IMR-90 (cell line): ENCODE measurements at regions not wholly inside any gene's neighbourhood (a gene's known extent, or its start where the extent isn't known, plus 50 kb on each side); places are given as distances from the start of the nearest gene placed in this dataset.

ENCODE experiments used
- ATAC-seq: fragments of 200-7000 bp; cut with Tn5 transposase; 2 replicates; pipeline ENCODE4 v1.9.1; 2020; ENCODE audit warnings: low read depth, mild to moderate bottlenecking, moderate library complexity
- BruUV-seq: library from RNA; stranded (reverse); fragments of 400-500 nt; replicated peaks from 2 replicates; lab custom pipeline; 2021; lab: Mats Ljungman, UMichigan
- CTCF ChIA-PET: fragments of 300-600 bp; formaldehyde crosslinking; extraction: SDS; loops from one replicate; lab custom pipeline; 2021; ENCODE audit warnings: antibody characterized with exemption; lab: Yijun Ruan, JAX
- POLR2A ChIA-PET: fragments of 300-600 bp; sonication (Branson Sonifier 250); formaldehyde crosslinking; loops from one replicate; lab custom pipeline; 2022; ENCODE audit warnings: antibody characterized with exemption; ENCODE audit not compliant: unreplicated experiment; lab: Charles Lee
- DNase-seq: peaks from one replicate; pipeline ENCODE4 v3.0.0; 2013
- H2AFZ ChIP-seq: replicated peaks from 2 replicates; pipeline ENCODE3; 2013; ENCODE audit warnings: low read length, mild to moderate bottlenecking; ENCODE audit not compliant: poor library complexity
- H2AK5ac ChIP-seq: 2 replicates; pipeline ENCODE4 v1.6.1; 2013; ENCODE audit warnings: low read depth, low read length, inconsistent platforms
- H2AK9ac ChIP-seq: replicated peaks from 2 replicates; pipeline ENCODE3; 2013; ENCODE audit warnings: mild to moderate bottlenecking, low read depth, low read length, moderate library complexity; ENCODE audit not compliant: poor library complexity
- H2BK120ac ChIP-seq: 2 replicates; pipeline ENCODE4 v1.6.1; 2013; ENCODE audit warnings: low read depth, low read length, inconsistent platforms
- H2BK15ac ChIP-seq: 3 replicates; pipeline ENCODE4 v1.6.1; 2013; ENCODE audit warnings: low read depth, low read length, inconsistent platforms
- H2BK20ac ChIP-seq: 2 replicates; pipeline ENCODE4 v1.6.1; 2013; ENCODE audit warnings: low read depth, mild to moderate bottlenecking, inconsistent platforms, low read length, moderate library complexity
- H2BK5ac ChIP-seq: 2 replicates; pipeline ENCODE4 v1.6.1; 2013; ENCODE audit warnings: mild to moderate bottlenecking, low read depth, low read length, inconsistent platforms; ENCODE audit not compliant: poor library complexity, severe bottlenecking
- H3K14ac ChIP-seq: replicated peaks from 2 replicates; pipeline ENCODE4 v1.6.1; 2013; ENCODE audit warnings: low read depth, low read length, inconsistent platforms
- H3K18ac ChIP-seq: 2 replicates; pipeline ENCODE4 v1.6.1; 2013; ENCODE audit warnings: low read depth, low read length, control low read depth
- H3K23ac ChIP-seq: 2 replicates; pipeline ENCODE4 v1.6.1; 2013; ENCODE audit warnings: low read depth, low read length, inconsistent platforms
- H3K27ac ChIP-seq: 2 replicates; pipeline ENCODE4 v1.5.1; 2013; ENCODE audit warnings: mild to moderate bottlenecking, control low read depth, low read length; ENCODE audit not compliant: insufficient read depth
- H3K27me3 ChIP-seq: 2 replicates; pipeline ENCODE4 v1.6.1; 2013; ENCODE audit warnings: low read length; ENCODE audit not compliant: control insufficient read depth, insufficient read depth
- H3K36me3 ChIP-seq: 2 replicates; pipeline ENCODE4 v1.6.1; 2013; ENCODE audit warnings: low read length, mixed read lengths; ENCODE audit not compliant: control insufficient read depth, insufficient read depth
- H3K4ac ChIP-seq: 2 replicates; pipeline ENCODE4 v1.6.1; 2013; ENCODE audit warnings: low read depth, low read length, inconsistent platforms
- H3K4me1 ChIP-seq: 2 replicates; pipeline ENCODE4 v1.6.1; 2013; ENCODE audit warnings: low read length, mixed read lengths; ENCODE audit not compliant: control insufficient read depth, insufficient read depth
- H3K4me2 ChIP-seq: 2 replicates; pipeline ENCODE4 v1.6.1; 2013; ENCODE audit warnings: low read depth, mild to moderate bottlenecking, control low read depth, low read length, moderate library complexity
- H3K4me3 ChIP-seq: 2 replicates; pipeline ENCODE4 v1.5.1; 2013; ENCODE audit warnings: low read depth, mild to moderate bottlenecking, control low read depth, low read length, moderate library complexity; ENCODE audit not compliant: insufficient read depth
- H3K56ac ChIP-seq: 2 replicates; pipeline ENCODE4 v1.6.1; 2013; ENCODE audit warnings: low read length, inconsistent platforms; ENCODE audit not compliant: insufficient read depth; ENCODE audit errors: extremely low read depth
- H3K79me1 ChIP-seq, 2 experiments: 2 replicates each; pipeline ENCODE4 v1.6.1; 2013; ENCODE audit warnings: low read length in 2 of 2, inconsistent platforms in 1 of 2, low read depth in 1 of 2
- H3K9ac ChIP-seq: 2 replicates; pipeline ENCODE4 v1.6.1; 2013; ENCODE audit warnings: low read depth, low read length, control low read depth
- H3K9me1 ChIP-seq: 2 replicates; pipeline ENCODE4 v1.6.1; 2013; ENCODE audit warnings: low read length, inconsistent platforms; ENCODE audit not compliant: insufficient read depth
- H3K9me3 ChIP-seq: 2 replicates; pipeline ENCODE4 v1.6.1; 2013; ENCODE audit warnings: low read length; ENCODE audit not compliant: control insufficient read depth, insufficient read depth
- H4K20me1 ChIP-seq: 2 replicates; pipeline ENCODE4 v1.6.1; 2013; ENCODE audit warnings: low read length, inconsistent platforms; ENCODE audit not compliant: insufficient read depth
- H4K5ac ChIP-seq: 2 replicates; pipeline ENCODE4 v1.6.1; 2013; ENCODE audit warnings: mild to moderate bottlenecking, low read depth, low read length, control low read depth
- H4K8ac ChIP-seq, 2 experiments: 2 replicates each; pipeline ENCODE4 v1.6.1; 2013; ENCODE audit warnings: low read depth in 2 of 2, low read length in 2 of 2, control low read depth in 1 of 2, inconsistent platforms in 1 of 2
- H4K91ac ChIP-seq: 2 replicates; pipeline ENCODE4 v1.6.1; 2013; ENCODE audit warnings: low read depth, low read length, inconsistent platforms; ENCODE audit not compliant: insufficient read depth
- CHD1 ChIP-seq: IDR thresholded peaks from 2 replicates; pipeline ENCODE4 v1.6.1; 2012; ENCODE audit warnings: low read depth, low read length, improper control_type of control experiment
- MAFK ChIP-seq: IDR thresholded peaks from 2 replicates; pipeline ENCODE4 v1.6.1; 2012; ENCODE audit warnings: low read depth, low read length, improper control_type of control experiment
- MXI1 ChIP-seq: IDR thresholded peaks from 2 replicates; pipeline ENCODE4 v1.6.1; 2012; ENCODE audit warnings: low read depth, mild to moderate bottlenecking, low read length, moderate library complexity, borderline replicate concordance
- NFE2L2 ChIP-seq: fragments of 150-350 bp; IDR thresholded peaks from 2 replicates; pipeline ENCODE4 v1.6.1; 2016; ENCODE audit warnings: low read depth, mild to moderate bottlenecking, low read length
- RAD21 ChIP-seq: IDR thresholded peaks from 2 replicates; pipeline ENCODE4 v1.6.1; 2012; ENCODE audit warnings: low read length, improper control_type of control experiment
- SMC3 ChIP-seq: fragments of 150-350 bp; IDR thresholded peaks from 2 replicates; pipeline ENCODE4 v1.6.1; 2016; ENCODE audit warnings: low read depth, mild to moderate bottlenecking, antibody characterized with exemption, low read length, moderate library complexity
- WGBS, 2 experiments: methylation state at CpG; one replicate each; pipeline versions ENCODE4 v1.1.5 to v1.1.7; 2013; ENCODE audit warnings: missing lambda C conversion rate in 2 of 2; ENCODE audit not compliant: insufficient read length in 1 of 2; ENCODE audit errors: extremely low coverage in 2 of 2; 5-methylcytosine and 5-hydroxymethylcytosine counted together
- dilution Hi-C: fragments of 300-500 bp; cut with HindIII; formaldehyde crosslinking; loops from one replicate; pipeline ENCODE4 v1.14.3; 2018; ENCODE audit warnings: low sequenced_read_pairs; ENCODE audit not compliant: unreplicated experiment
- in situ Hi-C: fragments of 300-500 bp; cut with MboI; formaldehyde crosslinking; loops from 3 replicates; pipeline ENCODE4 v1.14.3; 2019; ENCODE audit warnings: low sequenced_read_pairs, inconsistent platforms, mixed read lengths
- intact Hi-C: fragments of 100-400 bp; cut with micrococcal nuclease; formaldehyde crosslinking; loops from 2 replicates; pipeline ENCODE4 v1.10.0; 2022
- TF ChIP-seq, protein P1 (sequence below): fragments of 150-350 bp; IDR thresholded peaks from 2 replicates; pipeline ENCODE4 v1.6.1; 2016; ENCODE audit warnings: low read depth, mild to moderate bottlenecking, low read length, moderate library complexity, borderline replicate concordance

DNA sequence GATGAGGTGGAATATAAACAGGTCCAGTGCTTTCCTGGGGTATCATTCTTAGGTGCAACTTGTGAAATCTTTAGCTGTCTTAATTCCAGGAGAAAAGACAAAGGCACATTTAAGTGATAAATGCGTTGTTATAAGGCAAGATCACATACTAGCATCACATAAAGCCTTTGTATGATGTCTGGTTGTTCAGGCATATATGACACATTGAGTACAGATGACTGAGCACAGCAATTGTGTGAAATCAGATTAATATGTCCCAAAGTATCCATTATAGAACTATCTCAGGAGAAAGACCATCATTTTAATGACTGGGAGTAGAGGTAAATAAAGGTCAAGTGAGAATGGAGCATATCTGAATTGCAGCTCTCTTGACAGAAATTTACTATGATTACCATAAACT, 205.1 kb downstream of the PTGER3 start:
- no TSS peak for BruUV-seq
- POLR2A ChIA-PET, result no interaction called here

More for the DNA sequence above, 205.1 kb downstream of the PTGER3 start:
- Histone ChIP-seq H2BK15ac (no peak overlapping the region), H2BK5ac (no peak overlapping the region), H3K9ac (no peak overlapping the region), H3K27me3 (no peaks in the 10 kb centered on the region), H4K20me1 (no peaks in the 10 kb centered on the region), H3K56ac (no peak overlapping the region), H3K4me1 (no peaks in the 10 kb centered on the region), H3K4ac (no peak overlapping the region), H3K79me1 (no peaks in the 10 kb centered on the region), H3K9me1 (no peaks in the 10 kb centered on the region), H2AFZ (no peak overlapping the region), H4K91ac (no peak overlapping the region), H3K27ac (no peak overlapping the region), H2BK20ac (no peak overlapping the region), H3K4me3 (no peak overlapping the region), H3K18ac (no peak overlapping the region), H4K8ac (no peak overlapping the region), H2BK120ac (no peak overlapping the region), H2AK5ac (no peak overlapping the region), H4K5ac (no peak overlapping the region), H3K14ac (no peak overlapping the region), H3K23ac (no peak overlapping the region), H2AK9ac (no peak overlapping the region), H3K4me2 (no peak overlapping the region), H3K36me3 (no peaks in the 10 kb centered on the region), H3K9me3 (no peaks in the 10 kb centered on the region; the same call in 1 of the 2 replicates)
- no CpG with 5 or more reads among the region's 1 CpG for WGBS, 2 experiments
- no peak for DNase-seq
- TF ChIP-seq MAFK (no peak), SMC3 (no peak), MXI1 (no peak), NFE2L2 (no peak), RAD21 (no peak), CHD1 (no peak)
- TF ChIP-seq, protein P1, sequence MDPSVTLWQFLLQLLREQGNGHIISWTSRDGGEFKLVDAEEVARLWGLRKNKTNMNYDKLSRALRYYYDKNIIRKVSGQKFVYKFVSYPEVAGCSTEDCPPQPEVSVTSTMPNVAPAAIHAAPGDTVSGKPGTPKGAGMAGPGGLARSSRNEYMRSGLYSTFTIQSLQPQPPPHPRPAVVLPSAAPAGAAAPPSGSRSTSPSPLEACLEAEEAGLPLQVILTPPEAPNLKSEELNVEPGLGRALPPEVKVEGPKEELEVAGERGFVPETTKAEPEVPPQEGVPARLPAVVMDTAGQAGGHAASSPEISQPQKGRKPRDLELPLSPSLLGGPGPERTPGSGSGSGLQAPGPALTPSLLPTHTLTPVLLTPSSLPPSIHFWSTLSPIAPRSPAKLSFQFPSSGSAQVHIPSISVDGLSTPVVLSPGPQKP, result no peak
- ATAC-seq, result no peak
- intact Hi-C loops, result no loop called here
- CTCF ChIA-PET, result no interaction called here
- in situ Hi-C loops, result no loop called here
- dilution Hi-C loops, result no loop called here
